HepG2 (cell line): ENCODE measurements at regions not wholly inside any gene's neighbourhood (a gene's known extent, or its start where the extent isn't known, plus 50 kb on each side); places are given as distances from the start of the nearest gene placed in this dataset.

Experiments used
- ATAC-seq: fragments of 200-7000 bp; cut with Tn5 transposase; 3 replicates; pipeline ENCODE4 v1.9.1; 2020; ENCODE audit warnings: mild to moderate bottlenecking, moderate library complexity
- BruUV-seq: library from RNA; stranded (reverse); fragments of 400-500 nt; replicated peaks from 2 replicates; lab custom pipeline; 2021; lab: Mats Ljungman, UMichigan
- CTCF ChIA-PET: fragments of 300-600 bp; formaldehyde crosslinking; extraction: SDS; loops from one replicate; lab custom pipeline; 2021; ENCODE audit warnings: low total read pairs, inconsistent platforms, low intra/inter-chr PET ratio; lab: Yijun Ruan, JAX
- POLR2A ChIA-PET: fragments of 350-600 bp; sonication (Branson Sonifier 250); formaldehyde crosslinking; loops from one replicate; lab custom pipeline; 2020; ENCODE audit warnings: antibody characterized with exemption, inconsistent platforms; lab: Yijun Ruan, JAX
- DNase-seq: peaks from one replicate; pipeline ENCODE4 v3.0.0-alpha.2; 2015; ENCODE audit warnings: low spot score
- FAIRE-seq: peaks from 3 replicates; lab custom pipeline; 2011; peaks lifted over from hg19 to GRCh38; lab: Jason Lieb, UNC
- H2AFZ ChIP-seq: one replicate; pipeline ENCODE4 v1.6.1; 2011; ENCODE audit warnings: low read length, inconsistent platforms
- H3K27ac ChIP-seq: fragments of 300-600 bp; 3 replicates; pipeline ENCODE4 v1.8.0; 2011; ENCODE audit warnings: mixed run types, mild to moderate bottlenecking, mixed read lengths, low read length, inconsistent platforms; ENCODE audit not compliant: insufficient read depth; ENCODE audit errors: extremely low read length
- H3K27me3 ChIP-seq, 2 experiments: fragments of 200-600 bp in 1 of 2; 2 replicates in 1 of 2; 3 replicates in 1 of 2; pipeline versions ENCODE4 v1.6.0 to v1.8.0; 2011; ENCODE audit warnings: low read length in 2 of 2, mild to moderate bottlenecking in 2 of 2, moderate library complexity in 2 of 2, inconsistent platforms in 1 of 2; ENCODE audit not compliant: insufficient read depth in 2 of 2, control insufficient read depth in 1 of 2
- H3K36me3 ChIP-seq, 2 experiments: fragments of 200-600 bp in 1 of 2; replicated peaks in 1 of 2; 2 replicates in 1 of 2; 3 replicates in 1 of 2; pipeline versions ENCODE4 v1.5.1 to v1.8.0; 2011; ENCODE audit warnings: low read length in 2 of 2, inconsistent platforms in 1 of 2; ENCODE audit not compliant: insufficient read depth in 2 of 2, control insufficient read depth in 1 of 2
- H3K4me1 ChIP-seq: 2 replicates; pipeline ENCODE4 v1.5.1; 2012; ENCODE audit warnings: low read length, inconsistent platforms; ENCODE audit not compliant: insufficient read depth
- H3K4me2 ChIP-seq: 2 replicates; pipeline ENCODE4 v1.6.0; 2011; ENCODE audit warnings: low read depth, low read length, inconsistent platforms
- H3K4me3 ChIP-seq, 3 experiments: fragments of 200-600 bp in 1 of 3; sonication (generic), shearing (Covaris generic) in 1 of 3; replicated peaks in 1 of 3; 2 replicates each; pipeline ENCODE4 v1.5.1; 2011 to 2016; ENCODE audit warnings: low read length in 3 of 3, inconsistent platforms in 2 of 3, low read depth in 2 of 3, mild to moderate bottlenecking in 2 of 3, control low read depth in 1 of 3, mixed read lengths in 1 of 3; ENCODE audit not compliant: insufficient read depth in 1 of 3
- H3K79me2 ChIP-seq: one replicate; pipeline ENCODE4 v1.6.1; 2011; ENCODE audit warnings: low read length, inconsistent platforms; ENCODE audit not compliant: insufficient read depth
- H3K9ac ChIP-seq: 2 replicates; pipeline ENCODE4 v1.6.0; 2011; ENCODE audit warnings: mild to moderate bottlenecking, low read depth, low read length, inconsistent platforms; ENCODE audit not compliant: insufficient read depth
- H3K9me3 ChIP-seq: 2 replicates; pipeline ENCODE4 v1.5.1; 2012; ENCODE audit warnings: mild to moderate bottlenecking, low read length
- H4K20me1 ChIP-seq: 2 replicates; pipeline ENCODE4 v1.6.0; 2011; ENCODE audit warnings: inconsistent platforms, mild to moderate bottlenecking, low read length, moderate library complexity; ENCODE audit not compliant: insufficient read depth
- ARID5B ChIP-seq: IDR thresholded peaks from 2 replicates; pipeline ENCODE4 v1.4.0; 2020; ENCODE audit warnings: mild to moderate bottlenecking, missing genetic modification reagents
- CREB1 ChIP-seq, 2 experiments: fragments of 450-650 bp in 1 of 2; IDR thresholded peaks; 2 replicates each; pipeline ENCODE4 v1.6.1; 2016 to 2017; ENCODE audit warnings: control low read depth in 1 of 2, mild to moderate bottlenecking in 1 of 2, missing compliant biosample characterization in 1 of 2, missing genetic modification characterization in 1 of 2
- KAT2B ChIP-seq: fragments of 150-350 bp; IDR thresholded peaks from 2 replicates; pipeline ENCODE4 v1.6.1; 2014; ENCODE audit warnings: low read depth, low read length, borderline replicate concordance
- KMT2B ChIP-seq: IDR thresholded peaks from 2 replicates; pipeline ENCODE4 v1.6.1; 2016; ENCODE audit warnings: missing genetic modification reagents, missing compliant biosample characterization
- MNT ChIP-seq: fragments of 450-650 bp; IDR thresholded peaks from 2 replicates; pipeline ENCODE4 v1.6.1; 2016
- RFX3 ChIP-seq: IDR thresholded peaks from 2 replicates; pipeline ENCODE4 v1.6.1; 2016; ENCODE audit warnings: missing biosample characterization, missing genetic modification reagents
- TOE1 ChIP-seq: sonication (generic); formaldehyde crosslinking; IDR thresholded peaks from 2 replicates; pipeline ENCODE4 v1.4.0; 2020; ENCODE audit warnings: mild to moderate bottlenecking, missing genetic modification reagents
- ZFP36L1 ChIP-seq: sonication (generic); formaldehyde crosslinking; IDR thresholded peaks from 2 replicates; pipeline ENCODE4 v1.8.0; 2022; ENCODE audit warnings: mild to moderate bottlenecking, missing genetic modification reagents, moderate library complexity
- ZNF558 ChIP-seq: sonication (generic); formaldehyde crosslinking; IDR thresholded peaks from 2 replicates; pipeline ENCODE4 v1.9.0; 2022; ENCODE audit warnings: mild to moderate bottlenecking, missing genetic modification reagents, borderline replicate concordance
- WGBS: methylation state at CpG from one replicate; pipeline ENCODE4 v1.1.6; 2017; ENCODE audit warnings: low lambda C conversion rate; 5-methylcytosine and 5-hydroxymethylcytosine counted together
- in situ Hi-C: cut with HindIII; loops from 2 replicates; pipeline ENCODE4 v1.10.0; 2017; ENCODE audit warnings: low pct_unique_long_range_greater_than_20kb; ENCODE audit not compliant: extremely low pct_ligation_motif_present
- intact Hi-C: fragments of 100-400 bp; cut with micrococcal nuclease; formaldehyde crosslinking; loops from one replicate; pipeline ENCODE4 v1.10.0; 2022; ENCODE audit not compliant: unreplicated experiment

GRCh38 chr15:69631005-69631404 lies 178.4 kb downstream of the RPLP1 start:
- DNase-seq (no peak), ATAC-seq (no peak), FAIRE-seq (no peak)
- Histone ChIP-seq H4K20me1 (no peaks in the 10 kb centered on the region; the same call in 1 of the 2 replicates), H3K79me2 (no peaks in the 10 kb centered on the region), H3K9me3 (no peaks in the 10 kb centered on the region), H3K4me1 (no peaks in the 10 kb centered on the region), H3K27ac (no peak overlapping the region), H2AFZ (no peak overlapping the region), H3K4me2 (no peak overlapping the region), H3K27me3 (peaks cover 2 to 79% of the 10 kb centered on the region in 2 experiments; a peak in 4 of 5 replicates), H3K9ac (no peak overlapping the region), H3K4me3 (no peak overlapping the region), H3K36me3 (no peaks in the 10 kb centered on the region)
- CTCF ChIA-PET, result no interaction called here
- no peak for TF ChIP-seq ARID5B (CRISPR knock-in tag)
- peak; percentile 56 for TF ChIP-seq MNT
- in situ Hi-C loops, result no loop called here
- no TSS peak for BruUV-seq
- 7% methylated on average over 6 of the region's 6 CpGs for WGBS
- intact Hi-C loops, result no loop called here
- POLR2A ChIA-PET, result no interaction called here

GRCh38 chr15:69631978-69632377 lies 179.4 kb downstream of the RPLP1 start:
- TF ChIP-seq ZFP36L1 (CRISPR knock-in tag) (no peak), KAT2B (no peak), KMT2B (CRISPR knock-in tag) (no peak), TOE1 (CRISPR knock-in tag) (no peak), ZNF558 (CRISPR knock-in tag) (no peak), RFX3 (CRISPR knock-in tag) (no peak), CREB1 (IDR thresholded peaks at IDR 0.05) (peak; percentile 28; the same call in 1 of the 2 replicates), CREB1 (CRISPR knock-in tag; IDR thresholded peaks at IDR 0.05) (no peak)
- Histone ChIP-seq H3K4me3 (no peak overlapping the region), H4K20me1 (no peaks in the 10 kb centered on the region; the same call in 1 of the 2 replicates), H3K36me3 (no peaks in the 10 kb centered on the region), H3K27me3 (peaks cover 0 to 75% of the 10 kb centered on the region in 2 experiments; a peak in 4 of 5 replicates), H3K4me2 (no peak overlapping the region), H2AFZ (no peak overlapping the region), H3K79me2 (no peaks in the 10 kb centered on the region), H3K9ac (no peak overlapping the region), H3K4me1 (no peaks in the 10 kb centered on the region), H3K9me3 (no peaks in the 10 kb centered on the region), H3K27ac (no peak overlapping the region)
- ATAC-seq, result no peak
- ChIA-PET CTCF (no interaction called here), POLR2A (no interaction called here)
- no TSS peak for BruUV-seq
- intact Hi-C loops (no loop called here), in situ Hi-C loops (no loop called here)
- 6% methylated on average over 4 of the region's 4 CpGs for WGBS
- no peak for FAIRE-seq
- DNase-seq, result no peak
